T-helper 17 cell (primary cell): ENCODE measurements at regions not wholly inside any gene's neighbourhood (a gene's known extent, or its start where the extent isn't known, plus 50 kb on each side); places are given as distances from the start of the nearest gene placed in this dataset.

Experiments used
- ATAC-seq: fragments of 150-1000 bp; cut with Tn5 transposase; 2 replicates; pipeline ENCODE4 v1.10.0; 2021; ENCODE audit warnings: mild to moderate bottlenecking, moderate library complexity
- DNase-seq, 3 donors: peaks; one replicate each; pipeline versions ENCODE4 v3.0.0 to v3.0.0-alpha.2; 2020 to 2021
- H3K9me3 ChIP-seq: one replicate; pipeline ENCODE4 v1.7.0; 2013; ENCODE audit warnings: low read length, mild to moderate bottlenecking; ENCODE audit not compliant: control insufficient read depth, poor library complexity, severe bottlenecking
- H3K27ac Mint-ChIP-seq: one replicate; pipeline ENCODE4 v1.8.0; 2022; ENCODE audit warnings: mild to moderate bottlenecking, moderate library complexity, mixed read lengths
- H3K27me3 Mint-ChIP-seq: one replicate; pipeline ENCODE4 v1.8.0; 2022; ENCODE audit warnings: mixed read lengths
- H3K36me3 Mint-ChIP-seq: one replicate; pipeline ENCODE4 v1.8.0; 2022; ENCODE audit warnings: low read depth, mixed read lengths
- H3K4me1 Mint-ChIP-seq: one replicate; pipeline ENCODE4 v1.8.0; 2022; ENCODE audit warnings: mild to moderate bottlenecking, mixed read lengths
- H3K4me3 Mint-ChIP-seq: one replicate; pipeline ENCODE4 v1.8.0; 2022; ENCODE audit warnings: mild to moderate bottlenecking, moderate library complexity, mixed read lengths

GRCh38 chr5:3695818-3696217, 100.2 kb downstream of the IRX1 start:
- Mint-ChIP-seq H3K4me1 (no peaks in the 10 kb centered on the region), H3K36me3 (no peaks in the 10 kb centered on the region), H3K27ac (no peak overlapping the region), H3K4me3 (no peak overlapping the region), H3K27me3 (no peaks in the 10 kb centered on the region)
- DNase-seq = no peak
- peaks cover 3% of the 10 kb centered on the region for H3K9me3 ChIP-seq
- no peak for ATAC-seq

- Mint-ChIP-seq H3K27me3 (no peaks in the 10 kb centered on the region), H3K27ac (no peak overlapping the region), H3K36me3 (no peaks in the 10 kb centered on the region), H3K4me3 (no peak overlapping the region), H3K4me1 (no peaks in the 10 kb centered on the region)
- no peaks in the 10 kb centered on the region for H3K9me3 ChIP-seq
- ATAC-seq (no peak), DNase-seq (no peak)
These were observed 102.8 kb downstream of the IRX1 start for GRCh38 chr5:3698412-3698811.

- no peaks in the 10 kb centered on the region for H3K36me3 Mint-ChIP-seq
- ATAC-seq = no peak
- H3K27me3 Mint-ChIP-seq = no peaks in the 10 kb centered on the region
- no peaks in the 10 kb centered on the region for H3K9me3 ChIP-seq
- H3K4me3 Mint-ChIP-seq = no peak overlapping the region
- H3K4me1 Mint-ChIP-seq = no peaks in the 10 kb centered on the region
- no peak for DNase-seq
- no peak overlapping the region for H3K27ac Mint-ChIP-seq
These were observed 106.1 kb downstream of the IRX1 start for GRCh38 chr5:3701694-3702093.

GRCh38 chr5:3704661-3705060, 109.0 kb downstream of the IRX1 start:
- Mint-ChIP-seq H3K4me3 (no peak overlapping the region), H3K36me3 (no peaks in the 10 kb centered on the region), H3K4me1 (no peaks in the 10 kb centered on the region), H3K27ac (no peak overlapping the region), H3K27me3 (no peaks in the 10 kb centered on the region)
- no peak for ATAC-seq
- H3K9me3 ChIP-seq = no peaks in the 10 kb centered on the region
- DNase-seq = no peak

- H3K9me3 ChIP-seq = no peaks in the 10 kb centered on the region
- Mint-ChIP-seq H3K27me3 (no peaks in the 10 kb centered on the region), H3K4me1 (no peaks in the 10 kb centered on the region), H3K36me3 (no peaks in the 10 kb centered on the region), H3K27ac (no peak overlapping the region), H3K4me3 (no peak overlapping the region)
- ATAC-seq (no peak), DNase-seq (no peak)
These were observed 113.6 kb downstream of the IRX1 start for GRCh38 chr5:3709068-3709716.

- Mint-ChIP-seq H3K4me3 (no peak overlapping the region), H3K27me3 (no peaks in the 10 kb centered on the region), H3K36me3 (no peaks in the 10 kb centered on the region), H3K4me1 (no peaks in the 10 kb centered on the region), H3K27ac (no peak overlapping the region)
- no peak for DNase-seq
- no peak for ATAC-seq
- no peaks in the 10 kb centered on the region for H3K9me3 ChIP-seq
These were observed 114.2 kb downstream of the IRX1 start for GRCh38 chr5:3709717-3710348.

- H3K9me3 ChIP-seq = no peaks in the 10 kb centered on the region
- ATAC-seq (no peak), DNase-seq (no peak)
- H3K36me3 Mint-ChIP-seq = no peaks in the 10 kb centered on the region
- H3K27me3 Mint-ChIP-seq = no peaks in the 10 kb centered on the region
- no peaks in the 10 kb centered on the region for H3K4me1 Mint-ChIP-seq
- no peak overlapping the region for H3K4me3 Mint-ChIP-seq
- no peak overlapping the region for H3K27ac Mint-ChIP-seq
These were observed 119.4 kb downstream of the IRX1 start for GRCh38 chr5:3715062-3715461.

GRCh38 chr5:3729631-3730030, 134.0 kb downstream of the IRX1 start:
- Mint-ChIP-seq H3K4me1 (no peaks in the 10 kb centered on the region), H3K4me3 (no peak overlapping the region), H3K27ac (no peak overlapping the region), H3K27me3 (no peaks in the 10 kb centered on the region), H3K36me3 (no peaks in the 10 kb centered on the region)
- H3K9me3 ChIP-seq = no peaks in the 10 kb centered on the region
- no peak for ATAC-seq
- DNase-seq = no peak

- H3K27me3 Mint-ChIP-seq = no peaks in the 10 kb centered on the region
- H3K4me3 Mint-ChIP-seq = no peak overlapping the region
- DNase-seq (no peak), ATAC-seq (no peak)
- no peaks in the 10 kb centered on the region for H3K9me3 ChIP-seq
- no peak overlapping the region for H3K27ac Mint-ChIP-seq
- H3K4me1 Mint-ChIP-seq = no peaks in the 10 kb centered on the region
- H3K36me3 Mint-ChIP-seq = no peaks in the 10 kb centered on the region
These were observed 139.0 kb downstream of the IRX1 start for GRCh38 chr5:3734632-3735031.

- Mint-ChIP-seq H3K4me1 (no peaks in the 10 kb centered on the region), H3K27me3 (no peaks in the 10 kb centered on the region), H3K36me3 (no peaks in the 10 kb centered on the region), H3K4me3 (no peak overlapping the region), H3K27ac (no peak overlapping the region)
- no peaks in the 10 kb centered on the region for H3K9me3 ChIP-seq
- ATAC-seq (no peak), DNase-seq (no peak)
These were observed 140.8 kb downstream of the IRX1 start for GRCh38 chr5:3736466-3736865.

GRCh38 chr5:3736926-3737325, 141.3 kb downstream of the IRX1 start:
- DNase-seq (no peak), ATAC-seq (no peak)
- H3K4me1 Mint-ChIP-seq = no peaks in the 10 kb centered on the region
- H3K9me3 ChIP-seq = no peaks in the 10 kb centered on the region
- H3K36me3 Mint-ChIP-seq = no peaks in the 10 kb centered on the region
- no peak overlapping the region for H3K27ac Mint-ChIP-seq
- H3K4me3 Mint-ChIP-seq = no peak overlapping the region
- no peaks in the 10 kb centered on the region for H3K27me3 Mint-ChIP-seq

- H3K4me1 Mint-ChIP-seq = no peaks in the 10 kb centered on the region
- H3K27ac Mint-ChIP-seq = no peak overlapping the region
- ATAC-seq (no peak), DNase-seq (no peak)
- no peaks in the 10 kb centered on the region for H3K9me3 ChIP-seq
- no peaks in the 10 kb centered on the region for H3K27me3 Mint-ChIP-seq
- no peaks in the 10 kb centered on the region for H3K36me3 Mint-ChIP-seq
- no peak overlapping the region for H3K4me3 Mint-ChIP-seq
These were observed 143.3 kb downstream of the IRX1 start for GRCh38 chr5:3738919-3739318.

- Mint-ChIP-seq H3K4me1 (no peaks in the 10 kb centered on the region), H3K4me3 (no peak overlapping the region), H3K27me3 (no peaks in the 10 kb centered on the region), H3K36me3 (no peaks in the 10 kb centered on the region), H3K27ac (no peak overlapping the region)
- DNase-seq (no peak), ATAC-seq (no peak)
- H3K9me3 ChIP-seq = no peaks in the 10 kb centered on the region
These were observed 145.1 kb downstream of the IRX1 start for GRCh38 chr5:3740546-3741373.
